NCI-H748 treated with DMSO at 0.1 percent for 48 hours (cell line): ENCODE measurements at regions not wholly inside any gene's neighbourhood (a gene's known extent, or its start where the extent isn't known, plus 50 kb on each side); places are given as distances from the start of the nearest gene placed in this dataset.
A peak's percentile ranks its signal among the peaks of the same experiment; 100 is the strongest.

Source experiments
- DNase-seq: peaks from one replicate; lab custom pipeline; 2025; lab: John Stamatoyannopoulos, UW

DNA sequence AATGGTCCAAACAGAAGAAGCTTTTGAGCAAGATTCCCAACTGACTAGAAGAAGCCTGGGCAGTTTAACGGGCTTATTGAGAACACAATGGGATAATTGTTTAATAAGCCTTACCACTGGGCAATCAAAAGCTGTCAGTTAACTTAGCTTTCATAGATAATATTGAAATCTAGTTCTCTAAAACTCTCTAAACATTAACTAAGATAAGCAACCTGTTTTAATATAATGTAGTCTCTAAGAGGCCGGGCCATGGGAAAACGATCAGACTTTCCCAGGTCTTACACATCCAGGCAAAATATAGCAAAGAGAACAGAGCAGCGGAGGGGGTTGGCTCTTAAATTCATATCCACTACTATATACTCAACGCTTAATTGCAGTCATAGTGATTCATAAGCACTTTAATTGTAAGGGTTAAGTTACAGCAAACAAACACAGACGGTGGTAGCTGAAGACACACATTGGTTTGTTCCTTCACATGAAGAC lies 128.0 kb upstream of the FAM83B start:
- DNase-seq = peak; percentile 100

DNA sequence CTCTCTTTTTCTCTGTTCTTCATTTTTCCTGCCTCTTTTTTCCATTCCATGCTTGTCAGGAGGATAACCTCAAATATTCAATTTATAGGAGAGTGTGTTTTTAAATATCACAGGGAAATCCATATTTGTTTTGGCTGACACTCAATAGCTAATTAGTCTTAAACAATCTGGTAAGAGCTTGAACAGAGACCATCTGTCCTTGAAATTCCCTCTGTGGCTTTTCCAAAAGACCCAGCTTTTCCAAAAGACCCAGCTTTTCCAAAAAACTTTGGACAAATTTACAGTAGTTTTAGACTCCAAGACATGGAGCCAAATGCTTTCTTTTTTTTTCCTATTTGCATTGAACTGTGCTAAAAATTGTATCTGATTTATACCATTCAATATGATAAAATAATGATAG lies 127.4 kb upstream of the FAM83B start:
- peak; percentile 99 for DNase-seq

DNA sequence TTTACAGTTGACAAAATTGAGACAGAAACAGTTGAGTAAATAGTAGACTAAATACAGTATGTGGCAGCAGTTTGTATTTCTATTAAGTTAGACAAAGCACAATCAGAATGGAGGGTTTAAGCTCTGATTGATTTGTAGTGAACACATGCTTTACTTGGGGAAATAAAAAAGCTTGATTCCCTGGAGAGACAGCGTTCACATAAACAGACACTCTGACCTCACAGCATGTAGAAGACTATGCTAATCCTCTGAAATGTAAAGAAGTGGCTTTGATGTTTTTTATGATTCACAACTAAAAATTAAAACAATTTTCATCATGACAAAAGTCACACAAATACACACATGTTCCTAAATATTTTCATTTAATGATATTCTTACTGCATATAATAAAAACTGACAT lies 126.9 kb upstream of the FAM83B start:
- DNase-seq = peak; percentile 81

GRCh38 chr6:54722328-54722727 lies 124.2 kb upstream of the FAM83B start:
- no peak for DNase-seq

- DNase-seq = no peak
Measured at GRCh38 chr6:54729716-54730115, 116.9 kb upstream of the FAM83B start.

GRCh38 chr6:54730767-54731630 lies 115.6 kb upstream of the FAM83B start:
- DNase-seq = no peak

- no peak for DNase-seq
Measured at GRCh38 chr6:54737247-54737646, 109.3 kb upstream of the FAM83B start.

GRCh38 chr6:54747955-54748354 lies 98.6 kb upstream of the FAM83B start:
- no peak for DNase-seq

DNA sequence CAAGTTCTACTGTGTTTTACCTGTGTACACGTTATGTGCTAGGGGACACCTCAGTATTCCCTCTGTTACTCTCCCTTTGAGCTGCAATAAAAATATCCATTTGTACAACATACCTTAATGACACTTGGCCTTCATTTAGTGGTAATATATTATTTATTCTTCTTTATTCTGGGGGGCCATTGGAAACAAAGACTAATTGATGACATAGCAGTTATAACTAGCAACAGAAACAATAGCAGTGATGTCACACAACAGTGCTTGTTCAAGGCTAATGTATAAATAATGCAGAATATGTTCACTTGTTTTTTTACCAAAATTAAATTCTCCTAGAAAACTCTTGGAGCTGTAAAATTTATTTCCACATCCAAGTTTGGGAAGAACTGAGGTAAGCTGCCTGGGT lies 92.2 kb upstream of the FAM83B start:
- DNase-seq = no peak

- no peak for DNase-seq
Measured at GRCh38 chr6:54758340-54758739, 88.2 kb upstream of the FAM83B start.

GRCh38 chr6:54768494-54768893 lies 78.1 kb upstream of the FAM83B start:
- DNase-seq = no peak

- no peak for DNase-seq
Measured at GRCh38 chr6:54770328-54770727, 76.2 kb upstream of the FAM83B start.

DNA sequence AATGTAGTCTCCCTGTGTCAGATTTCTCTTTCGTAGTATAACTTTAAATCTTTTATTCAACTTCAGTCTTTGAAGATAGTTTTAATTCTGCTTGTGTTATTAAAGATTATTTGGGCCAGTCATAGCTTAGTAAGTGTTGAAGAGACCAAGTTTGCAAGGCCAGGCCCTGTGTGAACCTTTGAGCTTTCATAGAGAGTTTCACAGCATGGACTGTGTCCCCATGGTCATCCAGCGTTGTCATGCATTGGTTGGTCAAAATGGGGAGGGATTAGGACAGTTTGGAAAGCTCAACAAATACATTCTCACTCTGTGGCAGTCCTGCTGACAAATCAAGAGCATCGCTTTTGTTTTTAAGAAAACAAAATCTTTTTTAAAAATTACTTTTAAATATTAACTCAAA lies 74.6 kb upstream of the FAM83B start:
- no peak for DNase-seq

DNA sequence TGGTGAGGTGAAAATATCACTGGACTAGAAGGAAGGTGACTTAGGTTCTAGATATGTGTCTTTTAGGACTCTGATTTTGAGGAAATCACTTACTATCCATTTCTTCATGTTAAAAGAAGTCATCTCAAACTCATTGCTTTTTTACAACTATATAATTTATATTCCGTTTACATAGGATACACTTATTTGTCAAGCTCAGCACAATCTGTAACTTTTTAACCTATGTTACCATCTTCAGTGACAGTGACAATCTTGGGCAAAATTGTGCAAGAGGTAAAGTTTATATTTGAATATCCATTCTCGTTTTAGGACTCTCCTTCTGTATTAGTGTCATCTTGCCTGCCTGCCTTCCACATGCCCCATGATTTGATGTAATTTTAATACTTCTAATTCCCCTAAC lies 74.0 kb upstream of the FAM83B start:
- DNase-seq = no peak

- DNase-seq = no peak
Measured at GRCh38 chr6:54775576-54775975, 71.0 kb upstream of the FAM83B start.

DNA sequence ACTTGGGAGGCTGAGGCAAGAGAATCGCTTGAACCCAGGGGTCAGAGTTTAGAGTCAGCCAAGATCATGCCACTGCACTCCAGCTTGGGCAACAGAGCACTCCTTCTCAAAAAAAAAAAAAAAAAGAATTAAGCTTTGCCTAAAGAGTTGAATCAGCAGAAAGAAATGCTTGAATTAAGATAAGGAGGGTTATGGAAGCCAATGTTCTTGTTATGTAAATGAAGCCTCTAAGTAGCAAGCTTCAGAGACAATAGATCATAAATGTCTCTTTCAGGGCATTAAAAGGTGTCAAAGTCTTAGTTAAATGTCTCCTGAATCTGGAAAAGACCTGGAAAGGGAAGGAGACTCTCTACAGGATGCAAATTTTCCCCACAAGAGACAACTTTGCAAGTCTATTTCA lies 69.7 kb upstream of the FAM83B start:
- DNase-seq = no peak

DNA sequence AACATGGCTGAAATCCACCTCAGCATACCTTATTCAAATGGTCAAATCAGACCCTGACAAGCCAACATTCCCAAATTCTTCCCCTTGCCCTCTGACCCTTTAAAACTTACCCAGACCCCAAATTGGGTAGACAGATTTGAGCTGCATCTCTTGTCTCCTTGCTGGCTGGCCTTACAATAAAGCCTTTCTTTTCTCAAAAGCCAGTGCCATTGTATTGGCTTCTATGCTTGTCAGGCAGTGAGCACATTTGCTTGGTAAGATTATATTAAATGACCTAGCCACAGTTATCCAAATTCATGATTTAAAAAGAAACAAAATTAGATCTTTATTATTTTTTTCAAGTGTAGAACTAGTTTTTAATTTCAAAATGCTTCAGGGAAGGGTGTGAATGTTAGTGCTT lies 67.8 kb upstream of the FAM83B start:
- DNase-seq = no peak

DNA sequence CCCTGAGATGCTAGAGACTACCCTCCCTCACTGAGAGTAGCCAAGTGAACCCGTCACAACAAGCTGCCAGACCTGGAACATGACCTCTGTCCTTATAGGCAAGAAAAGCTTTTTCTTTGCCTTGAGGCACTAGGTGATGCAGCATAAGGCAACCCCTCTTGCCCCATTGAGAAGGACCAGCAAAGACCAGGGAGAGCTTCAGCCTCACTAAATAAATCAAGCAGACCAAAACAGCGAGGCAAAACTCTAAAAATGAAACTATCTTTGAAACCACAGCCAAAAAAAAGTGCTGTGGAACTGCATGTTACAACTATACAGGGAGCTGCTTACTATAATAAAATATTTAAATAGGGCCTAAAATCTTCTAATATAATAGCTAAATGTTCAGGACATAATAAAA lies 62.6 kb upstream of the FAM83B start:
- no peak for DNase-seq

DNA sequence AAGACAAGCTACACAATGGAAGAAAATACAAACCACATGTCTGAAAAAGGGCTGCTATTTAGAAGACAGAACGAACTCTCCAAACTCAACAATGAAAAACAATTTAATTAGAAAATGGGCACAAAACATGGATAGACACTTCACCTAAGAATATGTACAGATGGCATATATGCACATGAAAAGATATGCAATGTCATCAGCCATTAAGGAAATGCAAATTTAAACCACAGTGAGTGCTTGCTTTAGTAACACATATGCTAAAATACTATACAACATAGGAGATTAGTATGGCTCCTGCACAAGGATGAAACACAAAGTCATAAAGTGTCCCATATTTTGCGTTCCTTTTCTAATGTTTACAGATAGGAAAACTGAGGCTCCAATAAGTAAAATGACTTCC lies 60.4 kb upstream of the FAM83B start:
- DNase-seq = no peak

- no peak for DNase-seq
Measured at GRCh38 chr6:54787825-54788224, 58.7 kb upstream of the FAM83B start.
